ENCODE measurements at regions not wholly inside any gene's neighbourhood (a gene's known extent, or its start where the extent isn't known, plus 50 kb on each side); places are given as distances from the start of the nearest gene placed in this dataset.
A peak's percentile ranks its signal among the peaks of the same experiment; 100 is the strongest.
"Not testable (repeated sequence)": the region's sequence is repeated elsewhere in the genome, so short reads cannot be mapped to it uniquely, and the experiment has no call there.

- DNase-seq (ENCODE audit: low read depth), result no peak
Measured at GRCh38 chr3:32632533-32633265, 52.3 kb upstream of the CNOT10 start.

DNA sequence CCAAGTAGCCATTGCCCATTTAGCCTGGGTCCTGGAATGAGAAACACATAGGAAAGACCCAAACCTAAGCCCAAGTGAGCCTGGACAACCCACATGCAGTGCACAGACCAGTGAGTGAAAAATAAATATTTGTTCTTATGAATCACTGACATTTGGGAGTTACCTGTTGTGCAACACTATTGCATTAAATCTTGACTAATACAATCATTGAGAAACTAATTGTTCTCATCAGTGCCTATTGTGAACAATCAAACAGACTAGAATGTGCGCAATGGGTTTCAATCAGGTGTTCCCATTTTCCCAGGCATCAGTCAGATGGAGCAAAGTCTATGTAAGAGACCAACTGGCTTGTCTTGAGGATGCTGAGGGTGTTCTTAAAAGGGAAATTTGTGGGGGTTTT is 54.7 kb upstream of the CNOT10 start:
- peak; percentile 11 for DNase-seq (ENCODE audit: low read depth)

- DNase-seq (ENCODE audit: low read depth), result no peak
Measured at GRCh38 chr3:32626631-32627030, 56.0 kb upstream of the DYNC1LI1 start.

GRCh38 chr3:32625543-32626176 is 55.0 kb upstream of the DYNC1LI1 start:
- DNase-seq (ENCODE audit: low read depth), result not testable (repeated sequence)

- DNase-seq (ENCODE audit: low read depth), result no peak
Measured at GRCh38 chr3:32623532-32623931, 52.9 kb upstream of the DYNC1LI1 start.

- no peak for DNase-seq (ENCODE audit: low read depth)
Measured at GRCh38 chr3:32621466-32621865, 50.8 kb upstream of the DYNC1LI1 start.

- DNase-seq (ENCODE audit: low read depth), result no peak
Measured at GRCh38 chr3:32620611-32621310, 50.1 kb upstream of the DYNC1LI1 start.

Measured in LHCN-M2 (cell line).